H1 (cell line): ENCODE measurements at regions not wholly inside any gene's neighbourhood (a gene's known extent, or its start where the extent isn't known, plus 50 kb on each side); places are given as distances from the start of the nearest gene placed in this dataset.

Source experiments
- CHD1 ChIP-seq: IDR thresholded peaks from 2 replicates; pipeline ENCODE4 v1.6.1; 2012; ENCODE audit warnings: low read depth, low read length, improper control_type of control experiment
- CTCF ChIP-seq, 3 experiments: IDR thresholded peaks; 1 replicate in 2 of 3; 2 replicates in 1 of 3; pipeline versions ENCODE4 v1.5.1 to v1.6.1; 2011; ENCODE audit warnings: low read length in 3 of 3, mild to moderate bottlenecking in 3 of 3, inconsistent platforms in 2 of 3, low read depth in 1 of 3, moderate library complexity in 1 of 3; ENCODE audit not compliant: insufficient read depth in 1 of 3; ENCODE audit errors: control extremely low read depth in 1 of 3
- FOSL1 ChIP-seq: IDR thresholded peaks from 2 replicates; pipeline ENCODE4 v1.6.1; 2011; ENCODE audit warnings: mild to moderate bottlenecking, low read depth, low read length, moderate library complexity; ENCODE audit not compliant: insufficient read depth
- HDAC6 ChIP-seq: IDR thresholded peaks from one replicate; pipeline ENCODE4 v1.7.1; 2012; ENCODE audit warnings: low read depth, mild to moderate bottlenecking, inconsistent platforms, low read length, moderate library complexity
- MAFK ChIP-seq: IDR thresholded peaks from 2 replicates; pipeline ENCODE4 v1.6.1; 2012; ENCODE audit warnings: low read depth, mild to moderate bottlenecking, improper control_type of control experiment, low read length
- POLR2A ChIP-seq, 2 experiments: IDR thresholded peaks; 1 replicate in 1 of 2; 2 replicates in 1 of 2; pipeline ENCODE4 v1.6.1; 2011; ENCODE audit warnings: low read depth in 2 of 2, low read length in 2 of 2, mild to moderate bottlenecking in 2 of 2; ENCODE audit errors: control extremely low read depth in 1 of 2
- SP1 ChIP-seq: IDR thresholded peaks from 2 replicates; pipeline ENCODE4 v1.6.1; 2011; ENCODE audit warnings: low read depth, low read length
- ZNF274 ChIP-seq: IDR thresholded peaks from 2 replicates; pipeline ENCODE4 v1.7.0; 2012; ENCODE audit warnings: low read length, borderline replicate concordance; ENCODE audit errors: extremely low read depth

GRCh38 chr14:98489115-98489514 lies 782.9 kb downstream of the BCL11B start:
- TF ChIP-seq CTCF (IDR thresholded peaks at IDR 0.05; ENCODE audit: control extremely low read depth in 1 of 3, insufficient read depth in 1 of 3, low read depth in 1 of 3, low read length in 3 of 3) (no peak), MAFK (no peak), ZNF274 (no peak), POLR2A (IDR thresholded peaks at IDR 0.05; ENCODE audit: control extremely low read depth in 1 of 2, low read depth in 2 of 2, low read length in 2 of 2) (no peak), SP1 (no peak), CHD1 (no peak), FOSL1 (no peak), HDAC6 (no peak)
